ENCODE measurements at regions not wholly inside any gene's neighbourhood (a gene's known extent, or its start where the extent isn't known, plus 50 kb on each side); places are given as distances from the start of the nearest gene placed in this dataset.
"Not testable (repeated sequence)": the region's sequence is repeated elsewhere in the genome, so short reads cannot be mapped to it uniquely, and the experiment has no call there.

DNA sequence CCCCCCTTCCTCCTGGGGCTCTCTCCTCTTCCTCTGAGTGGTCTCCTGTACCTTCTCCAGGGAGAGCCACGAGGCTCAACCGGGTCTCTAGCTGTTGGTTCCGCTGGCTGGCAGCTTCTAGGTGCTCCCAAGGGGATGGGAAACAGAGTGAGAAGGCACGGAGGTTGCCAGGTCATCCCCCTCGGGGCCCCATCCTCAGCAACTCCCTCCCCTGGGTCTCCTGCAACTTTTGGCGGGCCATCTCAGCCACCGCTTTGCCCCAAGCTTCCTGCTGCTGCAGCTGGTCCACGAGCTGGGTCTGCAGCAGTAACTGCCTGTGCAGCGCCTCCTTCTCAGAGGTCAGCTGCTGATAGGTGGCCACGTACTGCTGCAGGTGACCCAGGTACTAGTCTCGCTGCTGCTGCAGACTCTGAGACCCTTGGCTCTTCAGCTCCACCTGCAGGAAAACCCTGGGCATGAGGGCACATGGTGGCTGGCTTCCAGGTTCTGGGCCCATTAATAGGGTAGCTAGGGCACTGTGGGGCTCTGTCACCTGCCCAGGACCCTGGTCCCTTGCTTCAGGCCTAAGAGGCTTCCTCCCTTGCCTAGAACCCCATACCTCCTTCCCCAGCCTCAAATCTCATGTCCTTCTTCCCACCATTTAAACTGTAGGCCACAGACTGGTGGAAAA is 160.4 kb downstream of the TBC1D2B start:
- H2BK15ac ChIP-seq (ENCODE audit: low read length); H2AFZ ChIP-seq (ENCODE audit: low read length); H3K9ac ChIP-seq (replicated peaks in 1 of 4; ENCODE audit: extremely low read depth in 1 of 4, low read depth in 3 of 4, low read length in 3 of 4); H2AK5ac ChIP-seq (ENCODE audit: low read depth, low read length); H3K18ac ChIP-seq (ENCODE audit: extremely low read depth, low read length); H4K20me1 ChIP-seq (replicated peaks in 1 of 2; ENCODE audit: control insufficient read depth in 1 of 2, insufficient read depth in 2 of 2, low read length in 2 of 2); H2BK5ac ChIP-seq (ENCODE audit: low read depth, low read length); H2BK20ac ChIP-seq (ENCODE audit: low read length); FAIRE-seq; H3K14ac ChIP-seq (ENCODE audit: insufficient read length); H3K79me2 ChIP-seq (ENCODE audit: control insufficient read depth in 1 of 2, insufficient read depth in 2 of 2, low read length in 2 of 2); H3K23ac ChIP-seq (ENCODE audit: insufficient read length); H4K91ac ChIP-seq (replicated peaks; ENCODE audit: insufficient read length, low read length); H3K23me2 ChIP-seq (ENCODE audit: low read depth, low read length); H3K4me2 ChIP-seq (ENCODE audit: insufficient read depth in 1 of 2, low read depth in 2 of 2, low read length in 2 of 2); H3K4ac ChIP-seq (replicated peaks; ENCODE audit: insufficient read length, low read depth, low read length); H3K79me1 ChIP-seq (ENCODE audit: low read depth, low read length); H4K8ac ChIP-seq (ENCODE audit: extremely low read depth, insufficient read depth, low read length); H3K56ac ChIP-seq (replicated peaks; ENCODE audit: insufficient read length, low read depth, low read length); DNase-seq (ENCODE audit: low read depth in 1 of 2, low spot score in 2 of 2); H3K27me3 ChIP-seq (replicated peaks in 1 of 4; ENCODE audit: control insufficient read depth in 3 of 4, extremely low read depth in 1 of 4, insufficient read depth in 3 of 4, low read length in 3 of 4); POLR2A ChIA-PET (ENCODE audit: partially characterized antibody); H3K36me3 ChIP-seq (ENCODE audit: control insufficient read depth in 2 of 4, insufficient read depth in 4 of 4, low read length in 3 of 4); H3K9me3 ChIP-seq (ENCODE audit: insufficient read depth in 2 of 2, low read depth in 1 of 2, low read length in 1 of 2); H3K4me3 ChIP-seq (ENCODE audit: extremely low read depth in 1 of 4, insufficient read depth in 2 of 4, low read depth in 3 of 4, low read length in 4 of 4); H4K5ac ChIP-seq (ENCODE audit: insufficient read length, low read depth, low read length); H2BK12ac ChIP-seq (ENCODE audit: low read depth, low read length); H3K4me1 ChIP-seq (replicated peaks in 1 of 4; ENCODE audit: control insufficient read depth in 3 of 4, insufficient read depth in 4 of 4, low read length in 3 of 4); H2BK120ac ChIP-seq (replicated peaks; ENCODE audit: low read depth, low read length); H3K27ac ChIP-seq (ENCODE audit: low read depth, low read length): not testable (repeated sequence)
- WGBS, 2 experiments (ENCODE audit: extremely low coverage in 1 of 2, insufficient coverage in 1 of 2, insufficient read length in 1 of 2, insufficient replicate concordance in 2 of 2, low coverage in 1 of 2, low lambda C conversion rate in 2 of 2, missing lambda C conversion rate in 1 of 2): 76% methylated on average over 5 of the region's 11 CpGs; no CpG with 5 or more reads in 1 of the 2 experiments
- CTCF ChIA-PET (ENCODE audit: partially characterized antibody): interaction anchor here (0.8 to 1.0 kb wide), 2 partner anchors 15 to 22 kb away, joined by 3 to 4 read pairs; no protein-coding TSS in a partner anchor
- TF ChIP-seq CTCF (IDR thresholded peaks at IDR 0.05; ENCODE audit: control extremely low read depth in 1 of 3, insufficient read depth in 1 of 3, low read depth in 1 of 3, low read length in 3 of 3): peak in 1 of 3 experiments; percentile 1; a peak in 1 of 4 replicates

Measured in H1 (cell line).